ENCODE measurements at regions not wholly inside any gene's neighbourhood (a gene's known extent, or its start where the extent isn't known, plus 50 kb on each side); places are given as distances from the start of the nearest gene placed in this dataset.

DNA sequence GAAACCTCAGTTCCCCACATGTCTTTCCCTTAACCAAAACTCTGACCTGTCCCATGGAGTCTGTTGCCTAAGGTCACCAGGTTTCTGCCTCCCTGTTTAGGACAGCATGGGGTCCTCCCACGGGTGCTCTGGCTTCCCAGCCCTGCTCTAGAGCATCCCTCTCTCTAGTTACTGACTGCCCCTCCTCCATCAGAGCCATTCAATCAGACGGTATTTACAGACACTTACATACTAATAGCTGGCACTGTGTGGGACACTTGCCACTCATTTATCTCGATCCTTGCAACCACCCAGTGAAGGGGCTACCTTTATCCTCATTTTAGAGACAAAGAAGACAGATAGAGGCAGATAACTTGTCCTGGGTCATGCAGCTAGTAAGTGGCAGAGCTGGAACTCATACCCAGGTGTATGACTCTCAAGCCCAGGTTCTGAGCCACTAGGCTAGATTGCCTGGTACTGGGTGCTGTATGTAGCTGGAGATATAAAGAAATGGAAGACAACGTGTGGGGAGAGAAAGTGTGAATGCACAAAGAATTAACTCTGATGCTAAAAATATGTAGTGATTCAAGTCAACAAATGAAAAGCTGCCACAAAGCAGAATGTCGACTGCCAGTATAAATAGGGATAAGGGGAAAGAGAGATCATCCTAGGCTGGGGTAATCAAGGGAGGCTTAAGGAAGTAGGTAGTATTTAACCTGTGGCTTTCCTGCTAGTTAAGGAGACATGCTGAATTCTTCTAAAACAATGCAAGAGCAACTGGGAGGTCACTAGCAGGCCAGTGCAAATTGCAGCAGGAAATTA, 52.5 kb upstream of the PDE8B start:
- no peak for DNase-seq (ENCODE audit: low read depth)

GRCh38 chr5:77156379-77156778, 54.1 kb upstream of the PDE8B start:
- no peak for DNase-seq (ENCODE audit: low read depth)

DNA sequence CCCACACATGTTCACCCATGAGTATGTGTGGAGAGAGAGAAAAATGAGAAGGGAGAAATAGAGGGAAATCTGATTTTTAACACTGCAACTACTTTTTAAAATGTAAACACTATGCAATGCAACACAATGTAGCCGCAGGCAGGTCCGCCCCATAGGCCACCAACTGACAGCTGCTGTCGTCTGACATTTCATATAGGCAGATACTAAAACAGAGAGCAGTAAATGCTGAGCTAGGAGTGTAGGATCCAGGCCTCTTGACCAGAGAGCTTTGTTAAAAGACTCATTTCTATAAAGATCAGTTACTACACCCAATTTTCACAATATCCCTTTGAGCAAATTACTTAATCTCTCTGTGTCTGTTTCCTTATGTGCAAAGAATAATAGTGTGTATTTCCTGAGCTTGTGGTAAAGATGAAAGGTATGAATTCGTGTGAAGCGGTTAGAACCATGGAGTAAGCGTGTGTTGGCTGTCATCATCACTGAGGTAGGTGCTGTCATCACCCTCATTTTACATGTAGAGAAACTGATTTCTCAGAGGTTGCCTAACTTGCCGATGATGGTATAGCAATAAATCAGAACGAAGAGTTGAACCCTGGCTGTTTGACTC, 55.2 kb upstream of the PDE8B start:
- no peak for DNase-seq (ENCODE audit: low read depth)

GRCh38 chr5:77152441-77152840, 58.0 kb upstream of the PDE8B start:
- peak; percentile 5 for DNase-seq (ENCODE audit: low read depth)

- DNase-seq (ENCODE audit: low read depth) = no peak
These were observed 59.0 kb upstream of the PDE8B start for GRCh38 chr5:77151501-77151900.

DNA sequence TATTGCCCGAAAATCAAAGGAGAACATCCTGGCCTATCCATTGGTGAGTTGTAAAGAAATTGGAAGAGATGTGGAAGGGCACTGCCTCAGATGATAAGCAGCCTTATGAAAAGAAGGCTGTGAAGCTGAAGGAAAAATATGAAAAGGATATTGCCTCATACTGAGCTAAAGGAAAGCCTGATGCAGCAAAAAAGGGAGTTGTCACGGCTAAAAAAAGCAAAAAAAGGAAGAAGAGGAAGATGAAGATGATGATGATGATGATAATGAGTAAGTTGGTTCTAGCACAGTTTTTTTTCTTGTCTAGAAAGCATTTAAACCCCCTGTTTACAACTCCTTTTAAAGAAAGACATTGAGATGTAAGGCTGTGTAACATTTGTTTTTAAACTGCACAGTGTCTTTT, 59.8 kb upstream of the ZBED3 start:
- DNase-seq (ENCODE audit: low read depth) = no peak

DNA sequence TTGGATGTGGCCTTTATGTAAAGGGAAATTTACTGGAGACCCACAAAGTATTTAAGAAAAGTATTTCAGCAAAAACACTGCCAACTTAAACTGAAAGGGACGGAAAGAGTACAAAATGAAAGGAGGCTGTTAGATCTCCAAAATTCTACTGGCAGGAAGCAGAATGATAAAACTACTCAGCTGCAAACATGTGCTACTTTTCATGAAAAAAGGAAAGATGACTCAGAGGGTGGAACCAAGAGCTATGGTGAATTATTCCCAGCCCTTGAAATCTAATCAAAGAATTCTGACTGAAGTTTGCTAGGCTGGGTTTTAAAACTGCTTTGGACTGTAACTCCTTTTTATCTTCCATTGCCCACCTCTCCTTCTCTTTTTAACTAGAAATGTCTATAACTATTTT, 58.6 kb upstream of the ZBED3 start:
- DNase-seq (ENCODE audit: low read depth) = peak; percentile 13

DNA sequence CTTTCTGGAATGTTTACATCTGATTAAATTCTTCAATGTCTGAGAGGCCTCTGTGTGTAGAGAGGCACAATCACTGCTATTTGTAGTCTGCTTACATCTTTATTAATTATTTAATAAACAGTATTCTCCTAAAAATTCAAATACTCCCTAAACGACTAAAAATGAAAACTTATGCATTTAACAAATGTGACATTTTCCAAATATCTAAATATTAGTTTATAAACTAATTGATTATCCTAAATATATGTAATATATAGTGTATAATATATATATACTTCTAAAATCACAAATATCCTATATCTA, 57.7 kb upstream of the ZBED3 start:
- DNase-seq (ENCODE audit: low read depth) = no peak

GRCh38 chr5:77143998-77144836, 57.1 kb upstream of the ZBED3 start:
- peak; percentile 65 for DNase-seq (ENCODE audit: low read depth)

DNA sequence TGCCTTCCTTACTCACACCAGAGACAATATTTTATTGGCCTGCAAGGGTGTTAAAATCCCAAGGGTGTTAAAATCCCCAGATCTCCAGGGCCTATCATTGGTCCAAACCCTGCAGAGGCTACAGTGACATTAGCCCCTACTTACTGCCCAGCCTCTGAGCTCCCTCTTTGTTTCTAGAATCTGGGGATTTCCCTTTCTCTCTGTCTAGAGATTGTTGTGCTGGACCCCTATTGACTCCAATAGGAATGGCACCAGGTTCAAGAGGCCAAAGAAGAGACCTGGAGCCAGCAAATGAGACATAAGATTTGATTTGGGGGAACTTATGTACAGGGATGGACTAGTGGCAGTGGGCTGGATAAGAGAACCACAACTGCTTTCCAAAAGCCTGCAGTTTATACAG, 53.3 kb upstream of the ZBED3 start:
- no peak for DNase-seq (ENCODE audit: low read depth)

DNA sequence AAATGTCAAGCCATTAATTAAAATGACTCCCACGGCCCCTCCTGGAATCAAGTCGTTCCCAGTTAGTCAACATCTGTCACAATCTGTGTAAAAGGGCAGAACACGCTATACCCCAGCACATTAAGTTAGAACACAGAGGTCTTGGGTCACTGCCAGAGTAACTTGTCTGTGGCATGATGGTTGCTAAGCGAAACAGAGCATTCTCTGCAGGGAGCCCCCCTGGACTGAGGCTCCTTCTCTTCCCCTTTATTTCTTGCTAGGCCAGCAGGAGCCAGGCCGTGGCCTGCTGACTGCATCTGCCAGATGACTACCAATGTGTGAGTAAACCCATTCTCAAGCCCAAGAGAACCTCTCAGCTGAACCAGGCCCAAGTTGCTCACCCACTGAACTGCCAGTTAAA, 51.9 kb upstream of the ZBED3 start:
- DNase-seq (ENCODE audit: low read depth) = peak; percentile 40

Measured in amniotic epithelial cell (primary cell).